ENCODE measurements at regions not wholly inside any gene's neighbourhood (a gene's known extent, or its start where the extent isn't known, plus 50 kb on each side); places are given as distances from the start of the nearest gene placed in this dataset.

DNA sequence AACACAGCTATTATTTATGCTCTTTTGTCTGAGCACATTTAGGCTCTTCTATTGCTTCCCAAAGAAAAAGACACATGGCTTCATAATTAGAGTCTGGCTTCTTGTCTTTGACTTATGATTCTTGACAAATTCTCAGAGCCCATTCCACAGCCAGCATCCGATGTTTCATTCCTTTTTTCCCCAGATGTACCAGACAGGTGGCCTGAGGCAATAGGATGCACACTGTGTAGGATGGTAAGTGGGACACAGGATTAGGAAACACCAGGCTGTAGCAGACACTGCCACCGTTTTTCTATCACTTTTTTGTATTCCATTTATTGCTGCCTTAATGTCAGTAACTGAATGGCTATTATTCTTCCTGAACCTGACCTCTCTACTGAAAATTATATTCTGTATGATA lies 188.9 kb upstream of the CDIN1 start:
- TF ChIP-seq EP300 (IDR thresholded peaks at IDR 0.05) (no peak), POLR2A (IDR thresholded peaks at IDR 0.05) (no peak)
- TF ChIP-seq, protein P1, sequence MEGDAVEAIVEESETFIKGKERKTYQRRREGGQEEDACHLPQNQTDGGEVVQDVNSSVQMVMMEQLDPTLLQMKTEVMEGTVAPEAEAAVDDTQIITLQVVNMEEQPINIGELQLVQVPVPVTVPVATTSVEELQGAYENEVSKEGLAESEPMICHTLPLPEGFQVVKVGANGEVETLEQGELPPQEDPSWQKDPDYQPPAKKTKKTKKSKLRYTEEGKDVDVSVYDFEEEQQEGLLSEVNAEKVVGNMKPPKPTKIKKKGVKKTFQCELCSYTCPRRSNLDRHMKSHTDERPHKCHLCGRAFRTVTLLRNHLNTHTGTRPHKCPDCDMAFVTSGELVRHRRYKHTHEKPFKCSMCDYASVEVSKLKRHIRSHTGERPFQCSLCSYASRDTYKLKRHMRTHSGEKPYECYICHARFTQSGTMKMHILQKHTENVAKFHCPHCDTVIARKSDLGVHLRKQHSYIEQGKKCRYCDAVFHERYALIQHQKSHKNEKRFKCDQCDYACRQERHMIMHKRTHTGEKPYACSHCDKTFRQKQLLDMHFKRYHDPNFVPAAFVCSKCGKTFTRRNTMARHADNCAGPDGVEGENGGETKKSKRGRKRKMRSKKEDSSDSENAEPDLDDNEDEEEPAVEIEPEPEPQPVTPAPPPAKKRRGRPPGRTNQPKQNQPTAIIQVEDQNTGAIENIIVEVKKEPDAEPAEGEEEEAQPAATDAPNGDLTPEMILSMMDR (IDR thresholded peaks at IDR 0.05) = no peak
- Histone ChIP-seq H3K27ac (no peak overlapping the region), H3K9me3 (no peaks in the 10 kb centered on the region), H3K36me3 (no peaks in the 10 kb centered on the region), H3K4me3 (no peak overlapping the region), H3K27me3 (no peaks in the 10 kb centered on the region), H3K4me1 (no peaks in the 10 kb centered on the region)
- WGBS, 2 donors = 37 to 57% methylated on average over 2 of the region's 2 CpGs
- no peak for DNase-seq (ENCODE audit: low spot score in 2 of 2)

DNA sequence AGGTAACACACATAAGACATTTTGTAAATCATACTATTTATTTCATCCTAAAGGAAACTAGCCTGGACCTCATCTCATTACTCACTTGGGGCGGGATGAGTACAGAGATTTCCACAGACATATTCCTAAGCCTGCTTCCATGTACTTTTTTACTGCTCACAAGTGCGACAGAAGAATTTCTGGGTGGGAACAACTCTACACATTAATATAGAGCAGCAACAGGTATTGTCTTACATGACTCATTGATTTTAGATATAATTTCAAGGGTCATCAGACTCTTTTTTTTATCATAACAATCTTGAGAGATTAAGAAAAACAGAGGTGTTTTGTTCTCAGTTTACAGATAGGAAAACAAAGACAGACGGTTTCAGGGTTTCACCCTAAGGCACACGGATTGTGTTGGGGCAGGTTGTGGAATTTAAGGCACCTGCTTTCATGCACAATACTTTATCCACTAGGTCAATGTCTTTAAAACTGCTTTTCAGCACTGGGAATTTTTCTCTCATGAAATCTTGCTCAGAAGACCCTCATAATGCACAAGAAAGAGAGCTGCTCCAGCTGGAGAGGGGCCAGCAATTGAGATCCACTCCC lies 186.7 kb upstream of the CDIN1 start:
- Histone ChIP-seq H3K4me3 (no peak overlapping the region), H3K27me3 (no peaks in the 10 kb centered on the region), H3K9me3 (no peaks in the 10 kb centered on the region), H3K27ac (no peak overlapping the region), H3K4me1 (no peaks in the 10 kb centered on the region), H3K36me3 (no peaks in the 10 kb centered on the region)
- no peak for TF ChIP-seq EP300 (IDR thresholded peaks at IDR 0.05)
- TF ChIP-seq, protein P1 (IDR thresholded peaks at IDR 0.05) = no peak
- no peak for TF ChIP-seq POLR2A (IDR thresholded peaks at IDR 0.05)
- 54 to 68% methylated on average over 4 of the region's 4 CpGs for WGBS, 2 donors
- no peak for DNase-seq (ENCODE audit: low spot score in 2 of 2)

GRCh38 chr15:36398212-36398611 lies 181.2 kb upstream of the CDIN1 start:
- TF ChIP-seq, protein P1 (IDR thresholded peaks at IDR 0.05) = no peak
- TF ChIP-seq EP300 (IDR thresholded peaks at IDR 0.05) (no peak), POLR2A (IDR thresholded peaks at IDR 0.05) (no peak)
- H3K9me3 ChIP-seq = no peaks in the 10 kb centered on the region
- no peaks in the 10 kb centered on the region for H3K27me3 ChIP-seq
- no peak overlapping the region for H3K27ac ChIP-seq
- 93 to 95% methylated on average over 3 of the region's 3 CpGs for WGBS, 2 donors
- H3K4me3 ChIP-seq = no peak overlapping the region
- H3K36me3 ChIP-seq = no peaks in the 10 kb centered on the region
- H3K4me1 ChIP-seq = peaks cover 0 to 7% (median 0%) of the 10 kb centered on the region in 4 donors
- no peak for DNase-seq (ENCODE audit: low spot score in 2 of 2)

GRCh38 chr15:36399276-36399675 lies 180.2 kb upstream of the CDIN1 start:
- 93 to 94% methylated on average over 9 of the region's 9 CpGs for WGBS, 2 donors

DNA sequence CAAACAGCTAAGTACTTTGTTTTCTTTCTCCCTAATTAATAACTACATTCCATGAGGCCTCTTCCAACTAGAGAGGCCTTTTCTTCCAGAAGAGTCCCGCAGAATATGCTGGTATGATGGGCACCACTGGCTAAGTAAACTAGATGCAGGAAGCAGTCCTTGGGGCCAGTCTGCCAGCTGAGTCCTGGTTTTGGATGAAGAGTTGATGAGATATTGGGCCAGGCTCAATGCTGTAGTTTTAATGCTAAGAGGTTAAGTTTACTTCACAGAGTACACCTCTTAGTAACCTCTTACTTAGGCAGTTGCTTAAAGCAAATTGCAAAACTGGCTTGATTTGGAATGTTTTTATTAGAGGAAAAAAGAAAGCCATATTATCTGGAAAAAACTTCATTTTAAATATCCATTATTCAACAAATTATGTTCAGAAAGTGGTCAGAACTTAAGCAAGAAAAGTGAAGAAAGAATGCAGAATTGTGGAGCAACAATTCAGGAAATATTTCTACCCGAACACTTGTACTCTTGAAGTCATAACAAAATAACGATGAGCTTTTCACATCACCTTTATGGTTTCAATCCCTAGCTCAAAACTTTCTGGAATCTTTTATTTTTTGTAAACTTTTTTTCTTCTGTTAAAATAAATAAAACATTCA lies 178.4 kb upstream of the CDIN1 start:
- no peak overlapping the region for H3K27ac ChIP-seq
- H3K27me3 ChIP-seq = no peaks in the 10 kb centered on the region
- H3K4me1 ChIP-seq = peaks cover 0 to 7% (median 0%) of the 10 kb centered on the region in 4 donors
- no peaks in the 10 kb centered on the region for H3K36me3 ChIP-seq
- 83 to 84% methylated on average over 3 of the region's 3 CpGs for WGBS, 2 donors
- H3K9me3 ChIP-seq = no peaks in the 10 kb centered on the region
- no peak for DNase-seq (ENCODE audit: low spot score in 2 of 2)
- H3K4me3 ChIP-seq = no peak overlapping the region
- no peak for TF ChIP-seq EP300 (IDR thresholded peaks at IDR 0.05)
- TF ChIP-seq, protein P1 (IDR thresholded peaks at IDR 0.05) = no peak
- no peak for TF ChIP-seq POLR2A (IDR thresholded peaks at IDR 0.05)

More at GRCh38 chr15:36399276-36399675, 180.2 kb upstream of the CDIN1 start:
- Histone ChIP-seq H3K27me3 (no peaks in the 10 kb centered on the region), H3K9me3 (no peaks in the 10 kb centered on the region), H3K27ac (no peak overlapping the region), H3K4me1 (peaks cover 0 to 7% (median 0%) of the 10 kb centered on the region in 4 donors), H3K4me3 (no peak overlapping the region), H3K36me3 (no peaks in the 10 kb centered on the region)
- TF ChIP-seq EP300 (IDR thresholded peaks at IDR 0.05) (no peak), POLR2A (IDR thresholded peaks at IDR 0.05) (no peak)
- TF ChIP-seq, protein P1 (IDR thresholded peaks at IDR 0.05) = no peak
- DNase-seq (ENCODE audit: low spot score in 2 of 2) = no peak

Measured in tibial nerve (tissue), 4 donors.